ENCODE measurements at regions not wholly inside any gene's neighbourhood (a gene's known extent, or its start where the extent isn't known, plus 50 kb on each side); places are given as distances from the start of the nearest gene placed in this dataset.
"Not testable (repeated sequence)": the region's sequence is repeated elsewhere in the genome, so short reads cannot be mapped to it uniquely, and the experiment has no call there.

DNA sequence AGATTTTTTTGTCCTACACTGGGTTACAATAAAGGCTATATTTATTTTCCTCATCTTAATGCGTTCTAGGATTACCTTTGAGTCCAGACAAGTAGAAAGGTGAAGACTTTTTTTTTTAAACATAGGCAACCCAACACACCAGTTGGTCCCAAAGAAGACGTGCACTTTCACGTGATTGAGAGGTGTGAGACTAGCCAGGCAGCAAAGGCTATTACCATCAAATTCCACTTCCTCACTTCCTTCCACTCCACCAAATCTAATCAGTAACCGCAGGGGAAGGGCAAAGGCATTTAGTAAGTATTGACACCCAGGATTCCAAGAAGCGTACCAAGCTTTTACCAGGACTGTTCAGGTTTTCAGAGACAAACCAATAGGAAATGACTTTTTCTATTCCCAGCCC, 109.3 kb downstream of the APIP start:
- no peak for DNase-seq
- H3K4me3 ChIP-seq = no peak overlapping the region

DNA sequence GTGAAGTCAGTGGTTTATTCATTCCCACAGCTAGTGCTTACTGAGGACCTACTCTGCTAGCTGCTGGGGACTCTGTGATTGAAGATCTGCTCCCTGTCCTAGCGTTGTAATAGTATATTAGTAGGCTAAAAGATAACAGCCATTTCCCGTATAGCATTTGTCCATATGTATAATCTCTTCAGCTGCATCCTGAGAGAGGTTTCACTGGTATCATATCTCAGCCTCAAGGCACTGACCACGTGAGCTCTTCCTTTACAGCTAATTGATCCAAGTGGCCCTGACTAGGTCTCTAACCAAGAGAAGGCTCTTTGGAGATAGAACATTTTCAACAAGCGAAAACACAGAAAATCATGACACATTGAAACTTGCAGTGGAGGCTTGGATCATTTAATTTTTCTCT, 110.2 kb downstream of the APIP start:
- no peak for DNase-seq
- no peaks in the 10 kb centered on the region for H3K27me3 ChIP-seq
- no peaks in the 10 kb centered on the region for H3K9me3 ChIP-seq
- no peak overlapping the region for H3K4me3 ChIP-seq
- no peaks in the 10 kb centered on the region for H3K36me3 ChIP-seq

More for the DNA sequence above, 109.3 kb downstream of the APIP start:
- H3K9me3 ChIP-seq = no peaks in the 10 kb centered on the region
- no peaks in the 10 kb centered on the region for H3K27me3 ChIP-seq
- H3K36me3 ChIP-seq = no peaks in the 10 kb centered on the region

DNA sequence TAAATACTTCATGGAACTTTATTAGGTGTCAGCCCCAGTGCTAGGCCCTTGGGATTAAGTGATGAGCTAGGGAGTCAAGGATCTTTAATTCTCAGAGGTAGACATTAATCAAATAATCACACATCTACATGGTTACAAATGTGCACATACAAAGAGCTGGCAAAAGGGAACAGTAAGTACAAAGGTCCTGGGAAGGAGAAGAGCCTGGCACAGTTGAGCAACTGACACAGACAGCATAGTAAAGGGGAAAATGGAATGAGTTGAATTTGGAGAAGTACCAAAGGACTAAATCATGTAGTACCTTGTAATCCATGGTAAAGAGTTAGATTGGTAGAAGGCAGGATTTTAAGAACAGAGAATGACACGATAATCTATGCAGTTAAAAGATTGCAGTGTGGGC, 116.3 kb downstream of the APIP start:
- Histone ChIP-seq H3K4me3 (no peak overlapping the region), H3K36me3 (no peaks in the 10 kb centered on the region), H3K27me3 (no peaks in the 10 kb centered on the region), H3K9me3 (peaks cover 7% of the 10 kb centered on the region)
- DNase-seq = no peak

DNA sequence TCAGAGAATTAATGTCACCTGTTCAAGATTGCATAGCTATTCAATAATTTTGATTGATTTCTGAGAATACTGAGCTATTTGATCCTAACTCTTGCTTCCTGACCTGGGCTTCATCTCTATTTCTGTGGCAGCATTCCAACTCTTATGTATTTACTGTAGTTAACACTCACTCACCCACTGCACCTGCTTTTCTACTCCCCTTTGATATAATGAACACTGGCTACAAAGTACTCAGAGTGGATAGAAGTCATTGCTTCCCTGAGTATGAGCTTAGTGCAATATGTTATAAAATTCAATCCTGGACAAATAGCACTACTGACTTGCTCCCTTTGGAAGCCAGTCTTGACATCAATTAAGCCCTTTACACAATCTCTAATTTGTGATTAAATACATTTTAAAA, 117.2 kb downstream of the APIP start:
- Histone ChIP-seq H3K27me3 (no peaks in the 10 kb centered on the region), H3K4me3 (no peak overlapping the region), H3K9me3 (peaks cover 7% of the 10 kb centered on the region), H3K36me3 (no peaks in the 10 kb centered on the region)
- DNase-seq = no peak

DNA sequence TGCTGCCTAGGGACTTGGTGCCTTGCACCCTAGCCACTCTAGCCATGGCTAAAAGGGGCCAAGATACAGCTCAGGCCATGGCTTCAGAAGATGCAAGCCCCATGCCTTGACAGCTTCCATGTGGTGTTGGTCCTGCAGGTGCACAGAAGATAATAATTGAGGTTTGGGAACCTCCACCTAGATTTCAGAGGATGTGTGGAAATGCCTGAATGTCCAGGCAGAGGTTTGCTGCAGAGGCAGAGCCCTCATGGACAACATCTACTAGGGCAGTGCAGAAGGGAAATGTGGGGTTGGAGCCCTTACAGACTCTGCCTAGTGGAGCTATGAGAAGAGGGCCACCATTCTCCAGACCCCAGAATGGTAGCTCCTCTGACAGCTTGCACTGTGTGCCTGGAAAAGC, 118.7 kb downstream of the APIP start:
- not testable (repeated sequence) for H3K27me3 ChIP-seq, H3K36me3 ChIP-seq, H3K9me3 ChIP-seq, H3K4me3 ChIP-seq, DNase-seq

DNA sequence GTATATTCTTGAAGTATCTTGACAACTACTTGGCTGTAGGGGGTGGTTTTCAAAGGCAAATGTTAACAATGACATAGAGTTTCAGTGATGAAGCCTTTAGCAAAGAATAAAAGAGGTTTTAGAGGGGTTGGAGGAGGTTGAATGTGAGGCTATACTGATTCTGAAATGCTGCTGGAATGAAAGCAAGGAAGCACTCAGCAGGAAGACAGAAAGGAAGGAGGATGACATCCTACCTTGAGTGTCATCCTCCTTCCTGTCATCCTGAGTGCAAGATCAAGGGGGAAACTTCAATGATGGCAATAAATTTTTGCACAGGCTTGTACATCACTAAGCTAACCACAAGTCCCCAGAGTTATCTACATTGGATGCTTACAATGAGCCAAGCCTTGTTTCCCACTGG, 120.5 kb downstream of the APIP start:
- Histone ChIP-seq H3K36me3 (no peaks in the 10 kb centered on the region), H3K9me3 (peaks cover 7% of the 10 kb centered on the region), H3K4me3 (no peak overlapping the region), H3K27me3 (no peaks in the 10 kb centered on the region)
- no peak for DNase-seq

DNA sequence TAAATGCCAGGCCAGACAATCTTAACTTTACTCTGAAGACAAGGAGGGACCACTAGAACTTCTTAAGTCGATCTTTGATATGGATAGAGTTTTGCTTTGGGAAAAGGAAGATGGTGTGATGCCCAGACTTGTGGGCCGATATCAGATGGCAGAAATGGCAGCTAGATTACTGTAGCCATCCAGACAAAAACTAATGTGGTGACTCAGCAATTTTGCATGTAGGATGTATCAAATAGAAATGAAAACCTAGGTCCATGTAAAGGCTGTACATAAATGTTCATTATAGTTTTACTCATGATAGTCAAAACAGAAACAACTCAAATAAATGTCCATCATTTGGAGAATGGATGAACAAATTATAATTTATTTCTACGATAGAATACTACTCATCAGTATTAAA, 121.5 kb downstream of the APIP start:
- H3K27me3 ChIP-seq = no peaks in the 10 kb centered on the region
- H3K36me3 ChIP-seq = no peaks in the 10 kb centered on the region
- peaks cover 11% of the 10 kb centered on the region for H3K9me3 ChIP-seq
- H3K4me3 ChIP-seq = no peak overlapping the region
- no peak for DNase-seq

DNA sequence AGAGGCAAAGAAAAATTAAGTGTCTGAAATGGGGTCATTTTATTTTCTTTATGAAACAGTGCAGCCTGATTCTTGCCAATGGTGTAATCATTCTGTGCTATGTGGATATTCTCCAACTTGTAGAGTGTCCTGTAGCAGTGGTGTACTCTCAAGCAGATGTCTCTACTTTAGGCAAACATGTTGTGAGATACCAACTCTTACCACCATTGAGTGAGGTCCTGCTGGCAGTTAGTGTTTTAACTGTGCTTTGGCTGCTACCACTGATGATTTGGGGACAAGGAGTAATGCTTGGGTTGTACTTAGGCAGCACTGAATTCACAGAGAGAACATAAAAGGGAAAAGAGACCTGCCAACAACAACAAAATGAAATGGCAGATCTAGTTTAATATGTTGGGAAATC, 122.5 kb downstream of the APIP start:
- Histone ChIP-seq H3K4me3 (no peak overlapping the region), H3K36me3 (no peaks in the 10 kb centered on the region; the same call in 1 of the 2 replicates), H3K9me3 (peaks cover 15% of the 10 kb centered on the region), H3K27me3 (no peaks in the 10 kb centered on the region)
- DNase-seq = no peak

DNA sequence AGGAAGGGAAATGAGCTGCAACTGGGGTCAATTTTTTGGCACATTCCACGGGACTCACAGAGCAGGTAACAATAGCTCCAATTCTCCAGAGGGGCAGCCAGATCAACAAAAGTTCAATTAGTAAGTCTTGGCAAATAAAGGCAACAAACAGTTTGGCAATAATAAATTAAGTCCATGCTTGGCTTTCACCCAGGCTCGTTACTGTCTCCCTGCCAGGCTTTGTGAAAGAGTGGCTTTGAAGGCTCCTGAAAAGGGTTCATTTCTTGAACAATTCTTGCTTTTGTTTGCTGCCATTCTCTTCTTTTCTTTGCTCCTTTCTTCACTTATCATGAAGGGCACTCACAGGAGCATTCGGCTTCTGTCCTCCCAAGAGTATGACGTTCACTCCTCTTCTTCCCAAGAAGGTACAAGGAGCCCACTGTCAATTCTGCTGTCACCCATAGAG, 123.3 kb downstream of the APIP start:
- DNase-seq = no peak
- H3K36me3 ChIP-seq = no peaks in the 10 kb centered on the region; the same call in 1 of the 2 replicates
- no peaks in the 10 kb centered on the region for H3K27me3 ChIP-seq
- H3K4me3 ChIP-seq = no peak overlapping the region
- peaks cover 15% of the 10 kb centered on the region for H3K9me3 ChIP-seq

DNA sequence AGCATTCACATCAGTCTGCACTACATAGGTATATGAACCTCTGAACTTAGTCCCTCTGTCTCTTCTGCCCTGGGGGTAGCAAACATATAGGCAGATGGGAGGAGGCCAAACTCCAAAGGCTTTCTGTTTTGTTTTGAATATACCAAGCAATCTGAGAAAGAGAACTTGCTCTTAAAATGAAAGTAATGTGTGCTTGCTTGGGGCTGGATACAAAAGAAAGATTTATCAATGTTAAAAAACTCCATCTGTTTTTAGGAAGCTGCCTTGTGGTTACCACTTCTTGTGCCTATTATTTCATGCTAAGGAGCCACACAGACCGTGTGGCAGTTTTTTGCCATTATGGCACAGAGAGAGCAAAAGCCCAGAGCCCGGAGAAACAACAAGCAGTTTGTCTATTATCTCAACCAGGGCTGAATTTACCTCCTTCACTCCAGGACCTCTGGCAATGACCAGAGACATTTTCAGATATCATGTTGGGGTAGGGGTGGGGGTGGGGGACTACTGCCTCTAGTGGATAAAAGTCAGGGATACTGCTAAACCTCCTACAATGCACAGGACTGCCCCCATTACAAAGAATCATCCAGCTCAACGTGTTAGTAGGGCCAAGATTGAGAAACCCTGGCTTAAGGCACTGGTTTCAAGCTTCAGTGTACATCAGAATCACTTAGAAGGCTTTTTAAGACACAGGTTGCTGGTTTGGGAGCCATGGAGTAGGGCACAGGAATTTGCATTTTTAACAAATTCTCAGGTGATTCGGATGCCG, 124.2 kb downstream of the APIP start:
- DNase-seq = no peak
- Histone ChIP-seq H3K9me3 (peaks cover 10% of the 10 kb centered on the region), H3K4me3 (no peak overlapping the region), H3K36me3 (no peaks in the 10 kb centered on the region; the same call in 1 of the 2 replicates), H3K27me3 (no peaks in the 10 kb centered on the region)

DNA sequence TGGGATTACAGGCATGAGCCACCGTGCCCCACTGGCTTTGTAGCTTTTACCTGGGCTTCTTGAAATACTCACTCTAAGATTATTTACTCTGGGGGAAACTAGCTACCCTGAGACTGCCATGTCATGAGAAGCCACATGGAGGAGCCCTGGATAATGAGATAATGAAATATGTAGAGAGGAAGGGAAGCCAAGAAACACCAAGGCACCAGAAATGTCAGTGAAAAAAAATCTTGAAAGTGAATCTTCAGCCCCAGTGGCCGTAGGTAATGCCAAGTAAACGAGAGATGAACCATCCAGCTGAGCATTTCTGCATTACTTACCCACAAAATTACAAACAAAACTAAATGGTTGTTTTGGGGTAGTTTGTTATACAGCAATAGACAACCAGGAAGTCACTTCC, 125.6 kb downstream of the APIP start:
- no peak for DNase-seq
- H3K27me3 ChIP-seq = no peaks in the 10 kb centered on the region

DNA sequence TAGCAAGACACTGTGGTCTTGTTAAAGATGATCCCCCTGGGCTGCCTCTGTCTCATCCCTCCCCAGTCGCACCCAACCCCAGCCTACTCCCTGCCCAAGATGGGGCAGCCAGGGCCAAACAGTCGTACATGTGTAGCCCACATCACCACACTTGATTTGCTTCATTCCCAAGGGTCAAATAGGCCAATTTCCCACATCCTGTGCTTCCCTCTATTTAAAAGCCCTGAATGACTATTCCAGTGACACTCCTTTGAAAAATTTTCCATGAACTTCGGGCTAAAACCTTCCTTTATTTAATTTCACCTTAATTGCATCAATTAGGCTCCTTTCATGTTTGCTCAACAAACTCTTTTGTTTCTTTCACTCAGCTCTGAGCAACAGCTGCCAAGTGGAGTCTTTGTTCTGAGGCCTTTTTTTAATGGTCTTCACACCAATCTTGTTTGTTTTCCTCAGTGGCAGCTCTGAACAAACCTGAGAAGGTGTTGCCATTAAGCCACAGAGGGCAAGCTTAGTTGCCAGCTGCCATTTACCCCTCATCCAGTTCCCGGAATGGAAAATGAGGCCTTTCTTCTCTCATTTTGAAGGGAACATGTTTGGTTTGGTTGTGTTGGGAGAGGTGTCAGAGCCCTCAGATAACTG, 126.9 kb downstream of the APIP start:
- H3K9me3 ChIP-seq = peaks cover 8% of the 10 kb centered on the region; the same call in 1 of the 2 replicates
- DNase-seq = no peak
- H3K27me3 ChIP-seq = no peaks in the 10 kb centered on the region
- no peaks in the 10 kb centered on the region; the same call in 1 of the 2 replicates for H3K36me3 ChIP-seq
- no peak overlapping the region for H3K4me3 ChIP-seq

More for the DNA sequence above, 125.6 kb downstream of the APIP start:
- Histone ChIP-seq H3K36me3 (no peaks in the 10 kb centered on the region; the same call in 1 of the 2 replicates), H3K4me3 (no peak overlapping the region), H3K9me3 (peaks cover 8% of the 10 kb centered on the region; the same call in 1 of the 2 replicates)

DNA sequence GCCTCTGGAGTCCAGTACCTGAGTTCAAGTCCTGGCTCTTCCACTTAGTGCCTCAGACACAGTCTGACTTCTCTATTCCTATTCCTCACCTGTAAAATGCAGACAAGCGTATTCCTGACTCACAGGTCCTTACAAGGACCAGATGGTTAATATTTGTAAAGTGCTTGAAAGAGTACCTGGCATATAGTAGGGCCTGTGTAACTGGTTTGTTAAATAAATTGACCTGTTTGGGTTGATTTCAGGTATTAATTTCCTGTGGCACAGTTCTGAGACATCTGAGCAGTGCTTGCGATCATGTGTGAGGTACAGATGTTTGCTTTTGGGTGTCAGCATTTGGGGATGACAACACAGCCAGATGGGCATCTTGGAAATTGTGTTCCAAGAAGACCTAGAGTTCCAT, 127.5 kb downstream of the APIP start:
- Histone ChIP-seq H3K9me3 (peaks cover 8% of the 10 kb centered on the region; the same call in 1 of the 2 replicates), H3K4me3 (no peak overlapping the region), H3K36me3 (no peaks in the 10 kb centered on the region; the same call in 1 of the 2 replicates), H3K27me3 (no peaks in the 10 kb centered on the region)
- no peak for DNase-seq

DNA sequence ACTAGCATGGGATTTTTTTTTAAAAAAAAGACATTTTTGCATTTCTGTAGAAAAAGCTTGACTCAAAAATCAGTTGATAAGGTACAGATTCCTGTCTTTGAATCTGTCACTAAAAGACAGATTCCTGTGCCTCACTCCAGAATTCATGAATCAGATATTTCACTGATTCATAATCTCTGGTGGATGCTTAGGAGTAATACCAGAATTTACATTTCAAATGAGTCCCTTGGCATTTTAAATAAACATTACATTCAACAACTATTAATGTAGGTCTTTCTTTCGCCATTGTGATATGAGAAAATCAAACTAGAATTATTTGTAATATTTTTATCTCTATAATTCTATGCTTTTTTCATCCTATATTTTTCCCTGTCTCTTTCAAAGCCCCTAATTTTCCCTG, 128.3 kb downstream of the APIP start:
- Histone ChIP-seq H3K36me3 (no peaks in the 10 kb centered on the region; the same call in 1 of the 2 replicates), H3K4me3 (no peak overlapping the region), H3K9me3 (peaks cover 8% of the 10 kb centered on the region; the same call in 1 of the 2 replicates), H3K27me3 (no peaks in the 10 kb centered on the region)
- no peak for DNase-seq

DNA sequence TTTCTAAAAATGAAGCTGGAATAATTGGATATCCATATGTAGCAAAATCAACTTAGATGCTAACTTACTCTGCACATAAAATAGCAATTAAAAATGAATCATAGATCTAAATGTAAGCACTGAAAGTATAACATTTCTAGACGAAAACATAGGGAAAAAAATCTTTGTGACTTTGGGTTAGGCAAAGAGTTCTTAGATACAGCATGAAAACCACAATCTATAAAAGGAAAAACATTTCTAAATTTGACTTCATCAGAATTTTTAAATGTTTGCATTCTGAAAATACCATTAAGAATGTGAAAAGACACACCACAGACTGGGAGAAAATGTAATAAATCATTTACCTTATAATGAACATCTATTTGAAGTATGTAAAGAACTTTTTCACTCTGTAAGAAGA, 128.8 kb downstream of the APIP start:
- peaks cover 8% of the 10 kb centered on the region; the same call in 1 of the 2 replicates for H3K9me3 ChIP-seq
- no peak overlapping the region for H3K4me3 ChIP-seq
- no peak for DNase-seq
- H3K36me3 ChIP-seq = no peaks in the 10 kb centered on the region; the same call in 1 of the 2 replicates
- H3K27me3 ChIP-seq = no peaks in the 10 kb centered on the region

DNA sequence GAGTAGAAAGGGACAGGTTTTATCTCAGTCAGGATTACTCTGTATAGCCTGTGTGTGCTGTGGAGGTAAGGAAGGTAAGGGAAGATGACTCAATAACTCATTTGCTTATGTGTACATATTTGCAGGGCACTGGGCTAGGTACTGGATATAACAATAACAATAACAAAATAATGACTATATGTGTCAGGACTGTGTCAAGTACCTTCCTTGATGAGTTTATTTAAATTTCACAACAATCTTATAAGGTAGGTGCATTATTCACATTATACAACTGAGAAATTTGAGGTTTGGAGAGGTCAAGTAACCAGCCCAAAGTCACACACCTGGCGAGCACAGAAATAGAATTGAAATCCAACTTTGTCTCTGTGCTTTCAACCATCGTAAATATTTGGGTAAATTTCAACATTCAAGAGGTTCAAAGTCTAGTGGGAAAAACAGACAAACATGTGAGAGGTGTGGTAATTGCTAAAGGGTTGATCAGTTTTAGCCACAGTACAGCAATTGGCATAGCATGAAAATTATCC, 131.8 kb downstream of the APIP start:
- Histone ChIP-seq H3K27me3 (no peaks in the 10 kb centered on the region), H3K4me3 (no peak overlapping the region), H3K36me3 (no peaks in the 10 kb centered on the region; the same call in 1 of the 2 replicates), H3K9me3 (peaks cover 3% of the 10 kb centered on the region)
- no peak for DNase-seq

DNA sequence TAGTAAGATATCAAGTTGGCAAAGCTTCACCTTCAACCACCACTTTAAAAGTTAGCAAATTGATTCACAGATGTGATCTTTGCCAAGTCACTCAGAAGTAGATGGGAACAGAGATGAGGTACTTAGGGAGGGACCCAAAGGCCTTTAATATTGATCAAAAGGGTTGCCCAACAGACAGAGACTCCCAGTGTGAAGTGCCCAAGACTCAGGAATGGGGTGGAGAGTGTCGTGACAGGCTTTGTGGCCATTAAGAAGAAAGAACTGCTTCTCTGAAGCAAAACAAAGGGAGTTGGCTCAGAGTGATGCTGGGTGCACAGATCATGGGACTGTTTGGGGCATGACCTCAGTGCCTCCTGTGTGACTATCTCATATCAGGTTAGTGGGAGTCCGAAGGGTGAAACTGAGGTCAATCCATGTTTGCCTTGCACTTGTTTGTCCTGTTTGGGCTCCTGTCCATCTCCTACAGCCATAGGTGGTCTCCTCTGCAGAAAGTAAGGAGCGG, 132.3 kb downstream of the APIP start:
- Histone ChIP-seq H3K27me3 (no peaks in the 10 kb centered on the region), H3K4me3 (no peak overlapping the region), H3K36me3 (no peaks in the 10 kb centered on the region; the same call in 1 of the 2 replicates), H3K9me3 (peaks cover 2% of the 10 kb centered on the region)
- no peak for DNase-seq
